T-cell (primary cell): ENCODE measurements at regions not wholly inside any gene's neighbourhood (a gene's known extent, or its start where the extent isn't known, plus 50 kb on each side); places are given as distances from the start of the nearest gene placed in this dataset.

Experiments used
- ATAC-seq, 4 experiments: fragments of 200-7000 bp in 3 of 4; fragments of 150-1000 bp in 1 of 4; cut with Tn5 transposase; replicated peaks in 1 of 4; 1 replicate in 3 of 4; 2 replicates in 1 of 4; pipeline ENCODE4 v1.10.0; 2021; ENCODE audit warnings: moderate library complexity in 3 of 4, mild to moderate bottlenecking in 2 of 4, moderate number of reproducible peaks in 1 of 4
- CTCF ChIA-PET, 2 donors: fragments of 300-600 bp; sonication (Branson Sonifier 250); formaldehyde crosslinking; loops; one replicate each; lab custom pipeline; 2022; ENCODE audit warnings: antibody characterized with exemption in 2 of 2; lab: Charles Lee
- POLR2A ChIA-PET, 2 donors: fragments of 300-600 bp; sonication (Branson Sonifier 250); formaldehyde crosslinking; loops; one replicate each; lab custom pipeline; 2022; ENCODE audit warnings: antibody characterized with exemption in 2 of 2; lab: Charles Lee
- DNase-seq, 35 experiments: peaks; one replicate each; pipeline versions ENCODE4 v3.0.0 to v3.0.0-alpha.2; 2013 to 2023
- H3K27ac ChIP-seq: one replicate; pipeline ENCODE4 v1.5.1; 2013; ENCODE audit warnings: low read length
- H3K27me3 ChIP-seq, 2 experiments: replicated peaks in 1 of 2; 1 replicate in 1 of 2; 2 replicates in 1 of 2; pipeline versions ENCODE4 v1.6.1 to v1.7.0; 2013; ENCODE audit warnings: low read length in 1 of 2, mixed read lengths in 1 of 2; ENCODE audit not compliant: control insufficient read depth in 2 of 2, insufficient read depth in 2 of 2; ENCODE audit errors: extremely low read depth in 1 of 2
- H3K36me3 ChIP-seq, 2 donors: 1 replicate in 1 of 2; 2 replicates in 1 of 2; pipeline versions ENCODE4 v1.6.1 to v1.7.0; 2013; ENCODE audit warnings: low read length in 1 of 2; ENCODE audit not compliant: control insufficient read depth in 2 of 2, insufficient read depth in 1 of 2; ENCODE audit errors: extremely low read depth in 1 of 2
- H3K4me1 ChIP-seq, 2 experiments: 1 replicate in 1 of 2; 2 replicates in 1 of 2; pipeline versions ENCODE4 v1.6.1 to v1.7.0; 2013; ENCODE audit warnings: low read length in 2 of 2, mixed read lengths in 1 of 2; ENCODE audit not compliant: insufficient read depth in 2 of 2, control insufficient read depth in 1 of 2; ENCODE audit errors: extremely low read depth in 1 of 2
- H3K4me3 ChIP-seq, 2 donors: 1 replicate in 1 of 2; 2 replicates in 1 of 2; pipeline versions ENCODE4 v1.5.1 to v1.7.0; 2013; ENCODE audit warnings: mild to moderate bottlenecking in 2 of 2, low read length in 1 of 2, moderate library complexity in 1 of 2; ENCODE audit not compliant: control insufficient read depth in 1 of 2; ENCODE audit errors: extremely low read depth in 1 of 2
- H3K9me3 ChIP-seq: 2 replicates; pipeline ENCODE4 v1.7.0; 2013
- H3K27ac Mint-ChIP-seq, 2 donors: one replicate each; pipeline ENCODE4 v1.8.0; 2020 to 2021; ENCODE audit warnings: mild to moderate bottlenecking in 2 of 2, mixed read lengths in 2 of 2
- H3K27me3 Mint-ChIP-seq, 2 donors: one replicate each; pipeline ENCODE4 v1.8.0; 2021 to 2022; ENCODE audit warnings: mixed read lengths in 2 of 2
- H3K36me3 Mint-ChIP-seq: one replicate; pipeline ENCODE4 v1.8.0; 2021; ENCODE audit warnings: mixed read lengths
- H3K4me1 Mint-ChIP-seq, 3 donors: one replicate each; pipeline ENCODE4 v1.8.0; 2020 to 2022; ENCODE audit warnings: mixed read lengths in 3 of 3, mild to moderate bottlenecking in 1 of 3
- H3K4me3 Mint-ChIP-seq, 3 donors: one replicate each; pipeline ENCODE4 v1.8.0; 2020 to 2022; ENCODE audit warnings: mild to moderate bottlenecking in 3 of 3, mixed read lengths in 3 of 3, moderate library complexity in 3 of 3
- H3K9me3 Mint-ChIP-seq, 3 donors: one replicate each; pipeline ENCODE4 v1.8.0; 2020 to 2022; ENCODE audit warnings: mixed read lengths in 3 of 3
- WGBS: methylation state at CpG from one replicate; pipeline ENCODE4 v1.1.5; 2013; ENCODE audit warnings: missing lambda C conversion rate; ENCODE audit not compliant: insufficient coverage; 5-methylcytosine and 5-hydroxymethylcytosine counted together

DNA sequence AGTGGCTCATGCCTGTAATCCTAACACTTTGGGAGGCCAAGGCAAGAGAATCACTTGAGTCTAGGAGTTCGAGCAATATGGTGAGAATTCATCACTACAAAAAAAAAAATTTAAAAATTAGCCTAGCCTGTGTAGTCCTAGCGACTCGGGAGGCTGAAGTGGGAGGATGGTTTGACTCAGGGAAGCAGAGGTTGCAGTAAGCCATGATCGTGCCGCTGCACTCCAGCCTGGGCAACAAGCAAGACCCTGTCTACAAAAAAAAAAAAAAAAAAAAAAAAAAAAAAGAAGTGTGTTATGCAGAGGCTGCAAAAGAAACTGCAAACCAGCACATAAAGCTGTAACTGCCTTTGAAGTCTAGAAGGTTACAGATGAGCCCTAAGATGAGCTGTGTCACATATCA lies 116.9 kb upstream of the SLC1A3 start:
- H3K9me3 Mint-ChIP-seq, result no peaks in the 10 kb centered on the region
- no peaks in the 10 kb centered on the region for H3K9me3 ChIP-seq
- no peak for ATAC-seq
- DNase-seq, result no peak
- H3K4me3 Mint-ChIP-seq, result no peak overlapping the region
- no peak overlapping the region for H3K4me3 ChIP-seq
- H3K27ac Mint-ChIP-seq, result no peak overlapping the region
- H3K4me1 ChIP-seq, result no peaks in the 10 kb centered on the region
- H3K27ac ChIP-seq, result no peak overlapping the region
- ChIA-PET POLR2A (no interaction called here), CTCF (interaction anchor here in 1 of 2 donors (0.7 kb wide), 1 partner anchor 259 kb away, joined by 10 read pairs; no protein-coding TSS in a partner anchor)
- WGBS, result no CpG with 5 or more reads among the region's 5 CpGs
- H3K36me3 Mint-ChIP-seq, result no peaks in the 10 kb centered on the region
- no peaks in the 10 kb centered on the region for H3K36me3 ChIP-seq
- H3K4me1 Mint-ChIP-seq, result no peaks in the 10 kb centered on the region
- no peaks in the 10 kb centered on the region for H3K27me3 ChIP-seq
- peaks cover 2 to 5% of the 10 kb centered on the region in 2 donors for H3K27me3 Mint-ChIP-seq

GRCh38 chr5:36491856-36492255 lies 114.5 kb upstream of the SLC1A3 start:
- ChIA-PET CTCF (interaction anchor here in 1 of 2 donors (1.3 kb wide), 1 partner anchor 14 kb away, joined by 3 read pairs; no protein-coding TSS in a partner anchor), POLR2A (no interaction called here)
- Histone ChIP-seq H3K27me3 (no peaks in the 10 kb centered on the region), H3K36me3 (no peaks in the 10 kb centered on the region), H3K27ac (no peak overlapping the region), H3K4me3 (no peak overlapping the region), H3K4me1 (no peaks in the 10 kb centered on the region), H3K9me3 (no peaks in the 10 kb centered on the region)
- H3K9me3 Mint-ChIP-seq, result no peaks in the 10 kb centered on the region
- no peaks in the 10 kb centered on the region for H3K4me1 Mint-ChIP-seq
- ATAC-seq (no peak), DNase-seq (no peak)
- H3K27me3 Mint-ChIP-seq, result peaks cover 5 to 9% of the 10 kb centered on the region in 2 donors
- no peak overlapping the region for H3K27ac Mint-ChIP-seq
- no peaks in the 10 kb centered on the region for H3K36me3 Mint-ChIP-seq
- no peak overlapping the region for H3K4me3 Mint-ChIP-seq
- WGBS, result 77% methylated on average over 7 of the region's 7 CpGs

GRCh38 chr5:36492984-36493654 lies 113.3 kb upstream of the SLC1A3 start:
- Mint-ChIP-seq H3K27me3 (peaks cover 5 to 14% of the 10 kb centered on the region in 2 donors), H3K9me3 (no peaks in the 10 kb centered on the region), H3K27ac (no peak overlapping the region), H3K4me1 (no peaks in the 10 kb centered on the region), H3K4me3 (no peak overlapping the region), H3K36me3 (no peaks in the 10 kb centered on the region)
- Histone ChIP-seq H3K4me3 (no peak overlapping the region), H3K9me3 (no peaks in the 10 kb centered on the region), H3K27ac (no peak overlapping the region), H3K36me3 (no peaks in the 10 kb centered on the region), H3K27me3 (no peaks in the 10 kb centered on the region), H3K4me1 (no peaks in the 10 kb centered on the region)
- ChIA-PET CTCF (interaction anchor here (0.5 to 1.3 kb wide), 2 partner anchors 13 to 470 kb away, joined by 3 to 4 read pairs; no protein-coding TSS in a partner anchor), POLR2A (no interaction called here)
- DNase-seq, result no peak
- 67% methylated on average over 1 of the region's 2 CpGs for WGBS
- ATAC-seq, result no peak

DNA sequence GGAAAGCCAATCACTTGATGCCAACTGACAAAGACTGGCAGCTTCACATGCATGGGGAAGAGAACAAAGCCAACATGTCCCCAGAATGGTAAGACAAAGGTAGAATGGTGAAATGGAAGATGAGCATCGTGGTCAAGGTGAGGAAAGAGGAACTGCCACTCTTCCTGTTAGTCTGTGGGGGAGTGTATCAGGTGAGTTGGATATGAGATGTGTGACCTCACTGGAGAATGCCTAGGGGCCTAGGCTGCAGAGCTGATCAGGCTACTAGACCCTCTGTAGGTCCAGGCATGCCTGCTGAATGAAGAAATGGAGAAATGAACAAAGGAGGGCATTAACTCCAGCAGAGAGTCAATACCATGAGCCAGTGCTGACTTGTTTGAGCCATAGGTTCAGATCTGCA lies 112.4 kb upstream of the SLC1A3 start:
- ChIA-PET POLR2A (no interaction called here), CTCF (no interaction called here)
- H3K4me1 Mint-ChIP-seq, result no peaks in the 10 kb centered on the region
- H3K27ac Mint-ChIP-seq, result no peak overlapping the region
- peaks cover 8 to 14% of the 10 kb centered on the region in 2 donors for H3K27me3 Mint-ChIP-seq
- Histone ChIP-seq H3K27me3 (no peaks in the 10 kb centered on the region), H3K27ac (no peak overlapping the region), H3K36me3 (no peaks in the 10 kb centered on the region), H3K4me3 (no peak overlapping the region), H3K4me1 (no peaks in the 10 kb centered on the region), H3K9me3 (no peaks in the 10 kb centered on the region)
- no peaks in the 10 kb centered on the region for H3K9me3 Mint-ChIP-seq
- no peaks in the 10 kb centered on the region for H3K36me3 Mint-ChIP-seq
- no peak for DNase-seq
- ATAC-seq, result no peak
- H3K4me3 Mint-ChIP-seq, result no peak overlapping the region
- 67% methylated on average over 1 of the region's 1 CpG for WGBS

GRCh38 chr5:36494841-36495601 lies 111.4 kb upstream of the SLC1A3 start:
- no peaks in the 10 kb centered on the region for H3K4me1 ChIP-seq
- Mint-ChIP-seq H3K27me3 (peaks cover 9 to 18% of the 10 kb centered on the region in 2 donors), H3K4me3 (no peak overlapping the region), H3K4me1 (no peaks in the 10 kb centered on the region), H3K27ac (no peak overlapping the region), H3K9me3 (no peaks in the 10 kb centered on the region), H3K36me3 (no peaks in the 10 kb centered on the region)
- POLR2A ChIA-PET, result no interaction called here
- H3K9me3 ChIP-seq, result no peaks in the 10 kb centered on the region
- no CpG with 5 or more reads among the region's 6 CpGs for WGBS
- no peak for ATAC-seq
- no peak overlapping the region for H3K4me3 ChIP-seq
- DNase-seq, result no peak
- CTCF ChIA-PET, result interaction anchor here in 1 of 2 donors (1.3 kb wide), 1 partner anchor 11 kb away, joined by 5 read pairs; no protein-coding TSS in a partner anchor
- H3K36me3 ChIP-seq, result no peaks in the 10 kb centered on the region
- no peak overlapping the region for H3K27ac ChIP-seq
- H3K27me3 ChIP-seq, result no peaks in the 10 kb centered on the region

DNA sequence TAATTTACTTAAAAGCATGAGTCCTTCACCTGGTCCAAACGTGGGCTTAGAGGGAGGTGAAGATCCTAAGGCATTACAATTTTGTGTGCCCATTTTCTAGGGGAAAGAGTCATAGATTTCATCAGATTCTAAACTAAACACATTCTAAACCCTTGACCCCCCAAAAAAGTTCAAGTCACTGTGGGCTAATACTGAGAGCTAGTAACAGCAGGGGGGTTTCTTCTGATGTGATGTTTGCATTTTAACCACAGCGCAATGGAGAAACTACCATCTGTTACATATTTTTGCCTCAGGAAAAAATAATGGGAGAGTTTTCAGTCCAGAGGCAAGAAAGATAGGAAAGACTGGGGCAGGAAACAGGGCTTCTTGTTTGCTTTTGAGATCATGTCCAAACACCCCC lies 110.8 kb upstream of the SLC1A3 start:
- ATAC-seq, result no peak
- no peak overlapping the region for H3K4me3 ChIP-seq
- no peak for DNase-seq
- no peaks in the 10 kb centered on the region for H3K4me1 ChIP-seq
- no peaks in the 10 kb centered on the region for H3K9me3 Mint-ChIP-seq
- no peaks in the 10 kb centered on the region for H3K36me3 Mint-ChIP-seq
- ChIA-PET POLR2A (no interaction called here), CTCF (interaction anchor here in 1 of 2 donors (1.3 kb wide), 1 partner anchor 10 kb away, joined by 5 read pairs; no protein-coding TSS in a partner anchor)
- no peak overlapping the region for H3K27ac ChIP-seq
- no peaks in the 10 kb centered on the region for H3K9me3 ChIP-seq
- H3K27ac Mint-ChIP-seq, result no peak overlapping the region
- no peaks in the 10 kb centered on the region for H3K36me3 ChIP-seq
- no peak overlapping the region for H3K4me3 Mint-ChIP-seq
- no peaks in the 10 kb centered on the region for H3K4me1 Mint-ChIP-seq
- H3K27me3 Mint-ChIP-seq, result peaks cover 9 to 18% of the 10 kb centered on the region in 2 donors
- H3K27me3 ChIP-seq, result no peaks in the 10 kb centered on the region
- no CpG with 5 or more reads among the region's 2 CpGs for WGBS
